A549 (cell line): ENCODE measurements at regions not wholly inside any gene's neighbourhood (a gene's known extent, or its start where the extent isn't known, plus 50 kb on each side); places are given as distances from the start of the nearest gene placed in this dataset.

Source experiments
- ATAC-seq, 2 experiments: fragments of 200-7000 bp in 1 of 2; fragments of >200 bp in 1 of 2; cut with Nextera tagmentation in 1 of 2; cut with Tn5 transposase in 1 of 2; 3 replicates each; pipeline versions ENCODE4 v1.8.0 to v1.9.1; 2018 to 2020; ENCODE audit warnings: mild to moderate bottlenecking in 1 of 2, moderate library complexity in 1 of 2
- CTCF ChIA-PET: fragments of 300-600 bp; sonication (Branson Sonifier 250); formaldehyde crosslinking; extraction: SDS; loops from one replicate; lab custom pipeline; 2021; ENCODE audit warnings: antibody characterized with exemption, inconsistent platforms; lab: Yijun Ruan, JAX
- POLR2A ChIA-PET: fragments of 350-600 bp; formaldehyde crosslinking; extraction: SDS; loops from one replicate; lab custom pipeline; 2021; ENCODE audit warnings: antibody characterized with exemption, inconsistent platforms; lab: Yijun Ruan, JAX
- DNase-seq, 2 experiments: peaks; one replicate each; pipeline versions ENCODE4 v3.0.0 to v3.0.0-alpha.2; 2011 to 2016; ENCODE audit warnings: low read depth in 1 of 2, low spot score in 1 of 2
- FAIRE-seq: peaks from 2 replicates; lab custom pipeline; 2011; peaks lifted over from hg19 to GRCh38; lab: Jason Lieb, UNC
- H3K27ac ChIP-seq, 2 experiments: fragments of >200 bp; sonication (Bioruptor Twin); formaldehyde crosslinking; 3 replicates each; pipeline ENCODE4 v1.5.1; 2016 to 2017
- H3K4me1 ChIP-seq: fragments of >200 bp; sonication (Bioruptor Twin); formaldehyde crosslinking; 3 replicates; pipeline ENCODE4 v1.6.1; 2016
- H3K4me2 ChIP-seq: fragments of >200 bp; sonication (Bioruptor Twin); formaldehyde crosslinking; 3 replicates; pipeline ENCODE4 v1.6.1; 2016
- H3K4me3 ChIP-seq: fragments of >200 bp; sonication (Bioruptor Twin); formaldehyde crosslinking; 3 replicates; pipeline ENCODE4 v1.5.1; 2016
- H3K9me3 ChIP-seq: fragments of >200 bp; sonication (Bioruptor Twin); formaldehyde crosslinking; 3 replicates; pipeline ENCODE4 v1.6.1; 2016
- BHLHE40 ChIP-seq: IDR thresholded peaks from 2 replicates; pipeline ENCODE4 v1.6.1; 2012; ENCODE audit warnings: low read depth, low read length, inconsistent platforms
- CBX2 ChIP-seq: fragments of 200-600 bp; sonication (generic); IDR thresholded peaks from 2 replicates; pipeline ENCODE4 v1.6.1; 2016; ENCODE audit warnings: low read depth, mild to moderate bottlenecking, borderline replicate concordance
- CHD2 ChIP-seq: fragments of 150-350 bp; IDR thresholded peaks from 2 replicates; pipeline ENCODE4 v1.6.1; 2014; ENCODE audit warnings: low read length; ENCODE audit not compliant: partially characterized antibody
- CHD4 ChIP-seq: fragments of 200-600 bp; sonication (generic); IDR thresholded peaks from 2 replicates; pipeline ENCODE4 v1.6.1; 2016; ENCODE audit warnings: antibody characterized with exemption, mild to moderate bottlenecking, borderline replicate concordance
- EHF ChIP-seq: fragments of 250-450 bp; sonication (Bioruptor Pico); IDR thresholded peaks from 2 replicates; pipeline ENCODE4 v1.5.0; 2020; ENCODE audit warnings: mild to moderate bottlenecking
- EHMT2 ChIP-seq: fragments of 200-600 bp; sonication (generic); IDR thresholded peaks from 2 replicates; pipeline ENCODE4 v1.6.1; 2016; ENCODE audit warnings: antibody characterized with exemption, low read depth, mild to moderate bottlenecking, moderate library complexity
- ELK1 ChIP-seq: fragments of 150-350 bp; IDR thresholded peaks from 2 replicates; pipeline ENCODE4 v1.6.1; 2014; ENCODE audit warnings: low read depth, mild to moderate bottlenecking, low read length
- EP300 ChIP-seq, 2 experiments: fragments of >200 bp; sonication (Bioruptor Twin); formaldehyde crosslinking; IDR thresholded peaks; 2 replicates in 1 of 2; 3 replicates in 1 of 2; pipeline ENCODE4 v1.6.1; 2016 to 2017
- GATA3 ChIP-seq: IDR thresholded peaks from 2 replicates; pipeline ENCODE4 v1.6.1; 2012; ENCODE audit warnings: borderline replicate concordance
- HOXB13 ChIP-seq: fragments of 250-450 bp; sonication (Bioruptor Pico); IDR thresholded peaks from 2 replicates; pipeline ENCODE4 v1.5.0; 2020; ENCODE audit warnings: low read depth, mild to moderate bottlenecking, moderate library complexity
- JUNB ChIP-seq: fragments of >200 bp; sonication (Bioruptor Twin); formaldehyde crosslinking; IDR thresholded peaks from 2 replicates; pipeline ENCODE4 v1.6.1; 2016
- KDM1A ChIP-seq: fragments of 200-600 bp; sonication (generic); IDR thresholded peaks from 2 replicates; pipeline ENCODE4 v1.6.1; 2016; ENCODE audit warnings: low read depth, mild to moderate bottlenecking
- KDM5A ChIP-seq: fragments of 200-600 bp; sonication (generic); IDR thresholded peaks from 2 replicates; pipeline ENCODE4 v1.6.1; 2016; ENCODE audit warnings: antibody characterized with exemption, mild to moderate bottlenecking
- MAFK ChIP-seq: fragments of 450-650 bp; IDR thresholded peaks from 2 replicates; pipeline ENCODE4 v1.6.1; 2014; ENCODE audit not compliant: partially characterized antibody
- MAZ ChIP-seq: fragments of 150-350 bp; IDR thresholded peaks from 2 replicates; pipeline ENCODE4 v1.6.1; 2014; ENCODE audit warnings: antibody characterized with exemption, low read depth, low read length, borderline replicate concordance
- MYC ChIP-seq: IDR thresholded peaks from 2 replicates; pipeline ENCODE4 v1.6.1; 2012; ENCODE audit warnings: mild to moderate bottlenecking, inconsistent platforms, low read length, improper control_type of control experiment, borderline replicate concordance
- NR3C1 ChIP-seq: fragments of >200 bp; sonication (Bioruptor Twin); formaldehyde crosslinking; IDR thresholded peaks from 3 replicates; pipeline ENCODE4 v1.6.1; 2017
- RAD21 ChIP-seq, 2 experiments: fragments of >200 bp in 1 of 2; sonication (Bioruptor Twin) in 1 of 2; formaldehyde crosslinking in 1 of 2; IDR thresholded peaks in 1 of 2; conservative IDR thresholded peaks in 1 of 2; 2 replicates in 1 of 2; 3 replicates in 1 of 2; pipeline ENCODE4 v1.6.1; 2012 to 2018; ENCODE audit warnings: inconsistent platforms in 1 of 2
- RCOR1 ChIP-seq: fragments of 150-350 bp; IDR thresholded peaks from 2 replicates; pipeline ENCODE4 v1.6.1; 2014; ENCODE audit warnings: antibody characterized with exemption, low read length, low read depth
- SMC3 ChIP-seq: fragments of >200 bp; sonication (Bioruptor Twin); formaldehyde crosslinking; IDR thresholded peaks from 3 replicates; pipeline ENCODE4 v1.6.1; 2018; ENCODE audit warnings: inconsistent platforms
- ZC3H11A ChIP-seq: fragments of 450-650 bp; IDR thresholded peaks from 2 replicates; pipeline ENCODE4 v1.6.1; 2014; ENCODE audit warnings: antibody characterized with exemption, mild to moderate bottlenecking
- ZFP36 ChIP-seq: fragments of 450-650 bp; IDR thresholded peaks from 2 replicates; pipeline ENCODE4 v1.6.1; 2014; ENCODE audit warnings: borderline replicate concordance; ENCODE audit not compliant: partially characterized antibody
- ZNF302 ChIP-seq: fragments of 250-450 bp; sonication (Bioruptor Pico); IDR thresholded peaks from 2 replicates; pipeline ENCODE4 v1.9.0; 2021; ENCODE audit warnings: inconsistent platforms, mild to moderate bottlenecking, moderate library complexity
- WGBS: methylation state at CpG from one replicate; pipeline ENCODE4 v1.1.6; 2017; ENCODE audit errors: missing lambda C conversion rate; 5-methylcytosine and 5-hydroxymethylcytosine counted together
- TF ChIP-seq, protein P1 (sequence below): fragments of >200 bp; sonication (Bioruptor Twin); formaldehyde crosslinking; IDR thresholded peaks from 3 replicates; pipeline ENCODE4 v1.5.1; 2016
- TF ChIP-seq, protein P2 (sequence below): IDR thresholded peaks from 2 replicates; pipeline ENCODE4 v1.6.1; 2012

- TF ChIP-seq KDM5A: no peak
These were observed 404.3 kb upstream of the KLF6 start (continued) for GRCh38 chr10:4189281-4189680.

DNA sequence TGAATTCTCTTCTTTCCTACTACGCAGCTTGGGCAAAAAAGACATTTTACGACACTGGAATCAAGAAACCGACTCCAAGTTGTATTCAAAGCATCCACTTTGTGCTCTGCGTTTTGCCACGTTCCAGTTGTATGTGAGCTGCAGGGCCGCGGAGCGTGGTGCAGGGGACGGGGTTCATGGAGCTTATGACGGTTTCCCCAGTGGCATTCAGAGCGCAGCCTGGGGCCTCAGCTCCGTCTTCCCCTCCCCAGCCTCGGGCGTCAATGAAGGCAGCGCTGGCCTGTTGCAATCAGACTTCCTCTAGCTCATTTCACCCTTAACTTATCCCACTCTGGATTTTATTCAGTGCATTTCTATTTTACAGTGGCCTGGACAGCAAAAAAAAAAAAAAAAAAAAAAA lies 403.4 kb upstream of the KLF6 start:
- DNase-seq (no peak), FAIRE-seq (no peak), ATAC-seq (no peak)
- Histone ChIP-seq H3K4me2 (no peak overlapping the region), H3K27ac (no peak overlapping the region), H3K4me3 (no peak overlapping the region), H3K4me1 (no peaks in the 10 kb centered on the region), H3K9me3 (no peaks in the 10 kb centered on the region)
- ChIA-PET CTCF (interaction anchor here (0.7 kb wide), 1 partner anchor 14 kb away, joined by 3 read pairs; no protein-coding TSS in a partner anchor), POLR2A (no interaction called here)
- WGBS: 88% methylated on average over 15 of the region's 15 CpGs
- TF ChIP-seq, protein P1, sequence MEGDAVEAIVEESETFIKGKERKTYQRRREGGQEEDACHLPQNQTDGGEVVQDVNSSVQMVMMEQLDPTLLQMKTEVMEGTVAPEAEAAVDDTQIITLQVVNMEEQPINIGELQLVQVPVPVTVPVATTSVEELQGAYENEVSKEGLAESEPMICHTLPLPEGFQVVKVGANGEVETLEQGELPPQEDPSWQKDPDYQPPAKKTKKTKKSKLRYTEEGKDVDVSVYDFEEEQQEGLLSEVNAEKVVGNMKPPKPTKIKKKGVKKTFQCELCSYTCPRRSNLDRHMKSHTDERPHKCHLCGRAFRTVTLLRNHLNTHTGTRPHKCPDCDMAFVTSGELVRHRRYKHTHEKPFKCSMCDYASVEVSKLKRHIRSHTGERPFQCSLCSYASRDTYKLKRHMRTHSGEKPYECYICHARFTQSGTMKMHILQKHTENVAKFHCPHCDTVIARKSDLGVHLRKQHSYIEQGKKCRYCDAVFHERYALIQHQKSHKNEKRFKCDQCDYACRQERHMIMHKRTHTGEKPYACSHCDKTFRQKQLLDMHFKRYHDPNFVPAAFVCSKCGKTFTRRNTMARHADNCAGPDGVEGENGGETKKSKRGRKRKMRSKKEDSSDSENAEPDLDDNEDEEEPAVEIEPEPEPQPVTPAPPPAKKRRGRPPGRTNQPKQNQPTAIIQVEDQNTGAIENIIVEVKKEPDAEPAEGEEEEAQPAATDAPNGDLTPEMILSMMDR: no peak
- TF ChIP-seq MAFK: no peak
- TF ChIP-seq KDM1A: no peak
- no peak for TF ChIP-seq ZC3H11A
- no peak for TF ChIP-seq MYC
- no peak for TF ChIP-seq EP300 (IDR thresholded peaks at IDR 0.05)

DNA sequence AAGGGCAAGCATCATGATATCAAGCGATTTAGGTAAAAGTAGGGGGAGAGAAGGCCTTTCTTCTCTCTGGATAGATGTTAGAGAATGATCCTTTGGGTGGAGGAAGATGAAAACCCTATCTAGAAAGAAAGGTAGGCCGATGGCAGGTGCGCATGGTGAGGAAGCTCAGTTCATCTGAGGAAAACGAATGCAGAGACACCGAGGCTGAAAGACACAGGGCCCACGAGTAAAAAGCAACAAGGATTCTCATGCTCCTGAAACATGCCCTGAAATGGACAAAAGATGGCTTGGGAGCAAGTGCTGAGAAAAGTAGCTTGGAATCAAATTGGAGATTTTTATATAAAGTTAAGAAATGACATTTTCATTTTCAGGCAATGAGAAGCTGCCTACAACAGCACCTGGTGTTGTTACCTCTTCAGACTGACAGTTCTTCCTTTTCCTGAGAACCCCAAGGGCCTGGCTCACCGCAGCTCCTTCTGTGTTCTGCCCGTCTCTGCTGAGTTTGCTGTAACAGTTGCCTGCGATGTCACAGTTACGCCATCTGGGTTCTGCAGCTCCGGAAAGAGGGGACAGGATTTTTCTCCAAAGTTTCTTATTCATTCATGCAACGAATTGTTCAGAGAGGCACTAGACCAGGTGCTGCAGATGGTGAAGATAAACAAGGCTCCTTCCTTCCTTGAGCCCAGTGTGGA lies 402.0 kb upstream of the KLF6 start:
- 77% methylated on average over 12 of the region's 12 CpGs for WGBS
- POLR2A ChIA-PET: no interaction called here
- TF ChIP-seq BHLHE40: no peak
- TF ChIP-seq KDM1A: no peak
- no peak for TF ChIP-seq JUNB
- TF ChIP-seq MAZ: no peak
- TF ChIP-seq, all 56 proteins: peak for 0
- no peak for FAIRE-seq
- no peak for DNase-seq
- H3K4me2 ChIP-seq: no peak overlapping the region
- no peaks in the 10 kb centered on the region for H3K9me3 ChIP-seq
- no peak overlapping the region for H3K27ac ChIP-seq
- CTCF ChIA-PET: no interaction called here
- no peaks in the 10 kb centered on the region for H3K4me1 ChIP-seq
- H3K4me3 ChIP-seq: no peak overlapping the region
- ATAC-seq: no peak

GRCh38 chr10:4183761-4184261 lies 398.8 kb upstream of the KLF6 start:
- no peak for DNase-seq
- 61% methylated on average over 3 of the region's 3 CpGs for WGBS
- no peak overlapping the region for H3K27ac ChIP-seq
- H3K4me3 ChIP-seq: no peak overlapping the region
- no peaks in the 10 kb centered on the region for H3K9me3 ChIP-seq
- ChIA-PET CTCF (interaction anchor here (0.6 kb wide), 1 partner anchor 406 kb away, joined by 3 read pairs; no protein-coding TSS in a partner anchor), POLR2A (no interaction called here)
- TF ChIP-seq HOXB13 (CRISPR knock-in tag) (no peak), ZFP36 (no peak), RAD21 (conservative IDR thresholded peaks at IDR 0.05 in 1 of 2, IDR thresholded peaks at IDR 0.05 in 1 of 2) (no peak)
- TF ChIP-seq, all 56 proteins: peak for 0
- no peaks in the 10 kb centered on the region for H3K4me1 ChIP-seq
- H3K4me2 ChIP-seq: no peak overlapping the region
- ATAC-seq (no peak), FAIRE-seq (no peak)

- no peaks in the 10 kb centered on the region for H3K9me3 ChIP-seq
- DNase-seq (no peak), FAIRE-seq (no peak), ATAC-seq (no peak)
- ChIA-PET POLR2A (no interaction called here), CTCF (no interaction called here)
- H3K4me2 ChIP-seq: no peak overlapping the region
- WGBS: 46% methylated on average over 2 of the region's 2 CpGs
- no peak overlapping the region for H3K4me3 ChIP-seq
- no peak overlapping the region for H3K27ac ChIP-seq
- H3K4me1 ChIP-seq: no peaks in the 10 kb centered on the region
- no peak for TF ChIP-seq CBX2
- no peak for TF ChIP-seq EHF (CRISPR knock-in tag)
- TF ChIP-seq RCOR1: no peak
- TF ChIP-seq SMC3: no peak
- TF ChIP-seq ZNF302: no peak
- no peak for TF ChIP-seq NR3C1
- TF ChIP-seq MAZ: no peak
- no peak for TF ChIP-seq RAD21 (conservative IDR thresholded peaks at IDR 0.05 in 1 of 2, IDR thresholded peaks at IDR 0.05 in 1 of 2)
- TF ChIP-seq, protein P2, sequence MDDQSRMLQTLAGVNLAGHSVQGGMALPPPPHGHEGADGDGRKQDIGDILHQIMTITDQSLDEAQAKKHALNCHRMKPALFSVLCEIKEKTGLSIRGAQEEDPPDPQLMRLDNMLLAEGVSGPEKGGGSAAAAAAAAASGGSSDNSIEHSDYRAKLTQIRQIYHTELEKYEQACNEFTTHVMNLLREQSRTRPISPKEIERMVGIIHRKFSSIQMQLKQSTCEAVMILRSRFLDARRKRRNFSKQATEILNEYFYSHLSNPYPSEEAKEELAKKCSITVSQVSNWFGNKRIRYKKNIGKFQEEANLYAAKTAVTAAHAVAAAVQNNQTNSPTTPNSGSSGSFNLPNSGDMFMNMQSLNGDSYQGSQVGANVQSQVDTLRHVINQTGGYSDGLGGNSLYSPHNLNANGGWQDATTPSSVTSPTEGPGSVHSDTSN: no peak
- TF ChIP-seq GATA3: no peak
- TF ChIP-seq ELK1: no peak
- TF ChIP-seq KDM5A: no peak
- TF ChIP-seq ZFP36: no peak
- TF ChIP-seq EHMT2: no peak
- no peak for TF ChIP-seq CHD4
- no peak for TF ChIP-seq CHD2
These were observed 396.6 kb upstream of the KLF6 start for GRCh38 chr10:4181621-4182049.
